Hematopoietic multipotent progenitor cell treated with erythropoietin and hydrocortisone succinate and interleukin-3 and kit ligand, for 4 days (in vitro differentiated cells): ENCODE measurements at regions not wholly inside any gene's neighbourhood (a gene's known extent, or its start where the extent isn't known, plus 50 kb on each side); places are given as distances from the start of the nearest gene placed in this dataset.

ENCODE experiments used
- DNase-seq: peaks from one replicate; pipeline ENCODE4 v3.0.0-alpha.2; 2015

GRCh38 chr9:633461-633860 lies 208.0 kb upstream of the DMRT1 start:
- DNase-seq: no peak

- DNase-seq: no peak
Observed at GRCh38 chr9:636931-637591, 204.4 kb upstream of the DMRT1 start.

GRCh38 chr9:638152-638551 lies 203.3 kb upstream of the DMRT1 start:
- no peak for DNase-seq

- peak; percentile 71 for DNase-seq
Observed at GRCh38 chr9:642014-642413, 199.5 kb upstream of the DMRT1 start.

- peak; percentile 61 for DNase-seq
Observed at GRCh38 chr9:643966-644365, 197.5 kb upstream of the DMRT1 start.

GRCh38 chr9:647522-647921 lies 194.0 kb upstream of the DMRT1 start:
- no peak for DNase-seq

- no peak for DNase-seq
Observed at GRCh38 chr9:649128-650074, 192.1 kb upstream of the DMRT1 start.

GRCh38 chr9:650362-650761 lies 191.1 kb upstream of the DMRT1 start:
- DNase-seq: peak; percentile 86

GRCh38 chr9:651371-651770 lies 190.1 kb upstream of the DMRT1 start:
- DNase-seq: no peak

GRCh38 chr9:652914-653313 lies 188.6 kb upstream of the DMRT1 start:
- no peak for DNase-seq

GRCh38 chr9:653421-653820 lies 188.1 kb upstream of the DMRT1 start:
- no peak for DNase-seq

GRCh38 chr9:653856-654387 lies 187.6 kb upstream of the DMRT1 start:
- DNase-seq: no peak

GRCh38 chr9:655875-656274 lies 185.6 kb upstream of the DMRT1 start:
- DNase-seq: peak; percentile 83

GRCh38 chr9:656926-657568 lies 184.4 kb upstream of the DMRT1 start:
- DNase-seq: peak; percentile 50

GRCh38 chr9:659286-659685 lies 182.2 kb upstream of the DMRT1 start:
- no peak for DNase-seq

GRCh38 chr9:660227-660626 lies 181.3 kb upstream of the DMRT1 start:
- DNase-seq: peak; percentile 62

GRCh38 chr9:663541-663940 lies 178.0 kb upstream of the DMRT1 start:
- no peak for DNase-seq

- DNase-seq: no peak
Observed at GRCh38 chr9:665296-665695, 176.2 kb upstream of the DMRT1 start.

- DNase-seq: no peak
Observed at GRCh38 chr9:671997-672396, 169.5 kb upstream of the DMRT1 start.

- no peak for DNase-seq
Observed at GRCh38 chr9:672851-673250, 168.6 kb upstream of the DMRT1 start.

- no peak for DNase-seq
Observed at GRCh38 chr9:673264-673965, 168.1 kb upstream of the DMRT1 start.

GRCh38 chr9:673966-674526 lies 167.5 kb upstream of the DMRT1 start:
- no peak for DNase-seq
